B cell (primary cell): ENCODE measurements at regions not wholly inside any gene's neighbourhood (a gene's known extent, or its start where the extent isn't known, plus 50 kb on each side); places are given as distances from the start of the nearest gene placed in this dataset.

Source experiments
- ATAC-seq: fragments of 200-7000 bp; cut with Tn5 transposase; one replicate; pipeline ENCODE4 v1.10.0; 2021; ENCODE audit warnings: low read depth, mild to moderate bottlenecking, moderate number of reproducible peaks, moderate library complexity
- CTCF ChIA-PET: fragments of 350-600 bp; sonication (Branson Sonifier 250); formaldehyde crosslinking; loops from one replicate; lab custom pipeline; 2021; ENCODE audit warnings: antibody characterized with exemption, inconsistent platforms; lab: Charles Lee
- POLR2A ChIA-PET: fragments of 350-600 bp; sonication (Branson Sonifier 250); formaldehyde crosslinking; loops from one replicate; lab custom pipeline; 2021; ENCODE audit warnings: antibody characterized with exemption; lab: Charles Lee
- DNase-seq: peaks from one replicate; pipeline ENCODE4 v3.0.0; 2013
- H2AFZ ChIP-seq: 2 replicates; pipeline ENCODE4 v1.6.1; 2012; ENCODE audit warnings: mild to moderate bottlenecking, low read depth, low read length; ENCODE audit not compliant: insufficient read depth, poor library complexity, severe bottlenecking
- H3K27ac ChIP-seq, 2 donors: 1 replicate in 1 of 2; 2 replicates in 1 of 2; pipeline ENCODE4 v1.5.1; 2012 to 2013; ENCODE audit warnings: low read length in 2 of 2, mild to moderate bottlenecking in 2 of 2, moderate library complexity in 1 of 2
- H3K27me3 ChIP-seq, 4 experiments: fragments of 200-600 bp in 1 of 4; sonication (generic) in 1 of 4; replicated peaks in 1 of 4; 1 replicate in 2 of 4; 2 replicates in 2 of 4; pipeline versions ENCODE4 v1.6.1 to v1.7.0; 2013 to 2016; ENCODE audit warnings: low read length in 3 of 4, mild to moderate bottlenecking in 2 of 4, mixed read lengths in 1 of 4, moderate library complexity in 1 of 4; ENCODE audit not compliant: insufficient read depth in 4 of 4, control insufficient read depth in 3 of 4; ENCODE audit errors: control extremely low read depth in 1 of 4
- H3K36me3 ChIP-seq, 2 experiments: replicated peaks in 1 of 2; 1 replicate in 1 of 2; 2 replicates in 1 of 2; pipeline versions ENCODE4 v1.6.1 to v1.7.1; 2013; ENCODE audit warnings: low read length in 1 of 2; ENCODE audit not compliant: insufficient read depth in 2 of 2, control insufficient read depth in 1 of 2; ENCODE audit errors: control extremely low read depth in 1 of 2, extremely low read depth in 1 of 2
- H3K4me1 ChIP-seq, 2 donors: fragments of 200-600 bp in 1 of 2; sonication (generic) in 1 of 2; 1 replicate in 1 of 2; 2 replicates in 1 of 2; pipeline versions ENCODE4 v1.5.1 to v1.6.1; 2013 to 2017; ENCODE audit warnings: low read length in 2 of 2; ENCODE audit not compliant: control insufficient read depth in 2 of 2, insufficient read depth in 2 of 2
- H3K4me2 ChIP-seq: replicated peaks from 2 replicates; pipeline ENCODE3; 2012; ENCODE audit warnings: mild to moderate bottlenecking, low read depth, low read length; ENCODE audit not compliant: poor library complexity, severe bottlenecking
- H3K4me3 ChIP-seq, 5 experiments: fragments of 200-600 bp in 1 of 5; sonication (generic) in 1 of 5; 1 replicate in 3 of 5; 2 replicates in 2 of 5; pipeline versions ENCODE4 v1.5.1 to v1.7.0; 2011 to 2016; ENCODE audit warnings: low read length in 4 of 5, mild to moderate bottlenecking in 4 of 5, low read depth in 2 of 5, control low read depth in 1 of 5, moderate library complexity in 1 of 5; ENCODE audit not compliant: insufficient read depth in 1 of 5; ENCODE audit errors: control extremely low read depth in 1 of 5, extremely low read depth in 1 of 5
- H3K79me2 ChIP-seq: fragments of 200-600 bp; sonication (generic); one replicate; pipeline ENCODE4 v1.6.0; 2016; ENCODE audit warnings: low read length; ENCODE audit not compliant: control insufficient read depth, insufficient read depth
- H3K9ac ChIP-seq: fragments of 200-600 bp; sonication (generic); 2 replicates; pipeline ENCODE4 v1.6.1; 2017; ENCODE audit warnings: mild to moderate bottlenecking, low read length, moderate library complexity
- H3K9me3 ChIP-seq, 3 donors: one replicate each; pipeline versions ENCODE4 v1.6.1 to v1.7.1; 2013; ENCODE audit warnings: low read length in 2 of 3; ENCODE audit not compliant: control insufficient read depth in 2 of 3, insufficient read depth in 1 of 3; ENCODE audit errors: control extremely low read depth in 1 of 3
- H4K20me1 ChIP-seq: 2 replicates; pipeline ENCODE4 v1.6.0; 2012; ENCODE audit warnings: mild to moderate bottlenecking, low read length; ENCODE audit not compliant: insufficient read depth, control insufficient read depth, poor library complexity, severe bottlenecking
- H3K27ac Mint-ChIP-seq: one replicate; pipeline ENCODE4 v1.8.0; 2021; ENCODE audit warnings: mixed read lengths
- H3K27me3 Mint-ChIP-seq: one replicate; pipeline ENCODE4 v1.8.0; 2021; ENCODE audit warnings: mixed read lengths
- H3K4me1 Mint-ChIP-seq: one replicate; pipeline ENCODE4 v1.8.0; 2021; ENCODE audit warnings: mixed read lengths
- H3K4me3 Mint-ChIP-seq: one replicate; pipeline ENCODE4 v1.8.0; 2021; ENCODE audit warnings: mixed read lengths
- H3K9me3 Mint-ChIP-seq: one replicate; pipeline ENCODE4 v1.8.0; 2022; ENCODE audit warnings: mixed read lengths; ENCODE audit not compliant: insufficient read depth
- EZH2 ChIP-seq: IDR thresholded peaks from 2 replicates; pipeline ENCODE4 v1.6.1; 2012; ENCODE audit warnings: borderline replicate concordance, low read depth, mild to moderate bottlenecking, moderate library complexity, low read length; ENCODE audit not compliant: insufficient read depth, poor library complexity, severe bottlenecking
- WGBS: methylation state at CpG from one replicate; pipeline ENCODE4 v1.1.5; 2013; ENCODE audit warnings: missing lambda C conversion rate; ENCODE audit not compliant: insufficient coverage; 5-methylcytosine and 5-hydroxymethylcytosine counted together
- intact Hi-C: fragments of 100-400 bp; cut with micrococcal nuclease; formaldehyde crosslinking; loops from one replicate; pipeline ENCODE4 v1.10.0; 2022
- TF ChIP-seq, protein P1 (sequence below): fragments of 200-600 bp; IDR thresholded peaks from one replicate; pipeline ENCODE4 v1.8.0; 2022; ENCODE audit warnings: antibody characterized with exemption, mild to moderate bottlenecking

DNA sequence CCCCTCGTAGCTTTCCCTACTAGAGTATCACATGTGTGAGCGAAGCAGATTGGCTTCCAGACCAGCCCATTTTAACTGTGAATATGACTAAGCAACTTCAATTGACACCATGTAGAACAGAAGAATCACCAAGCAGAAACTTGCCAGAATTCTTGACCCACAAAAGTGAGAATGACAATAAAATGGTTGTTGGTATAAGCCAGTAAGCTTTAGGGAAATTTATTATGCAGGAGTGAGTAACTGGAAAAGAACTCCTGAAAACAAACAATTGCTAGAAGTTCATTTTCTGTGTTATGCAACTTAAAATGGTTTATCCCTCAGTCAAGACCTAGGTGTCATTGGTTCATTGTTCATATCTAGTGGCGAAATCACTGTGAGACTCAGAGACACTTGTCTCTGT is 303.1 kb downstream of the DMRT2 start:
- Mint-ChIP-seq H3K27me3 (no peaks in the 10 kb centered on the region), H3K4me3 (no peak overlapping the region), H3K4me1 (no peaks in the 10 kb centered on the region), H3K9me3 (no peaks in the 10 kb centered on the region), H3K27ac (no peak overlapping the region)
- no peak overlapping the region for H3K4me3 ChIP-seq
- DNase-seq (no peak), ATAC-seq (no peak)
- no peak overlapping the region for H3K27ac ChIP-seq
- H2AFZ ChIP-seq: no peak overlapping the region
- H3K36me3 ChIP-seq: no peaks in the 10 kb centered on the region
- TF ChIP-seq, protein P1, sequence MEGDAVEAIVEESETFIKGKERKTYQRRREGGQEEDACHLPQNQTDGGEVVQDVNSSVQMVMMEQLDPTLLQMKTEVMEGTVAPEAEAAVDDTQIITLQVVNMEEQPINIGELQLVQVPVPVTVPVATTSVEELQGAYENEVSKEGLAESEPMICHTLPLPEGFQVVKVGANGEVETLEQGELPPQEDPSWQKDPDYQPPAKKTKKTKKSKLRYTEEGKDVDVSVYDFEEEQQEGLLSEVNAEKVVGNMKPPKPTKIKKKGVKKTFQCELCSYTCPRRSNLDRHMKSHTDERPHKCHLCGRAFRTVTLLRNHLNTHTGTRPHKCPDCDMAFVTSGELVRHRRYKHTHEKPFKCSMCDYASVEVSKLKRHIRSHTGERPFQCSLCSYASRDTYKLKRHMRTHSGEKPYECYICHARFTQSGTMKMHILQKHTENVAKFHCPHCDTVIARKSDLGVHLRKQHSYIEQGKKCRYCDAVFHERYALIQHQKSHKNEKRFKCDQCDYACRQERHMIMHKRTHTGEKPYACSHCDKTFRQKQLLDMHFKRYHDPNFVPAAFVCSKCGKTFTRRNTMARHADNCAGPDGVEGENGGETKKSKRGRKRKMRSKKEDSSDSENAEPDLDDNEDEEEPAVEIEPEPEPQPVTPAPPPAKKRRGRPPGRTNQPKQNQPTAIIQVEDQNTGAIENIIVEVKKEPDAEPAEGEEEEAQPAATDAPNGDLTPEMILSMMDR: no peak
- TF ChIP-seq EZH2: no peak
- no peak overlapping the region for H3K9ac ChIP-seq
- no peaks in the 10 kb centered on the region for H3K4me1 ChIP-seq
- H3K9me3 ChIP-seq: peaks cover 0 to 9% (median 0%) of the 10 kb centered on the region in 3 donors
- intact Hi-C loops: no loop called here
- H4K20me1 ChIP-seq: no peaks in the 10 kb centered on the region
- no peaks in the 10 kb centered on the region for H3K79me2 ChIP-seq
- H3K4me2 ChIP-seq: no peak overlapping the region
- POLR2A ChIA-PET: no interaction called here
- WGBS: 75% methylated on average over 1 of the region's 3 CpGs
- no peaks in the 10 kb centered on the region for H3K27me3 ChIP-seq
- CTCF ChIA-PET: no interaction called here

GRCh38 chr9:1354086-1354485 is 303.9 kb downstream of the DMRT2 start:
- Histone ChIP-seq H3K27me3 (no peaks in the 10 kb centered on the region), H3K9ac (no peak overlapping the region), H3K79me2 (no peaks in the 10 kb centered on the region), H3K36me3 (no peaks in the 10 kb centered on the region), H3K27ac (no peak overlapping the region), H2AFZ (no peak overlapping the region), H3K4me1 (no peaks in the 10 kb centered on the region), H3K4me3 (no peak overlapping the region), H3K4me2 (no peak overlapping the region), H4K20me1 (no peaks in the 10 kb centered on the region), H3K9me3 (peaks cover 0 to 9% (median 0%) of the 10 kb centered on the region in 3 donors)
- intact Hi-C loops: no loop called here
- Mint-ChIP-seq H3K4me1 (no peaks in the 10 kb centered on the region), H3K9me3 (no peaks in the 10 kb centered on the region), H3K4me3 (no peak overlapping the region), H3K27me3 (no peaks in the 10 kb centered on the region), H3K27ac (no peak overlapping the region)
- DNase-seq: no peak
- no peak for ATAC-seq
- POLR2A ChIA-PET: no interaction called here
- TF ChIP-seq, protein P1: no peak
- no peak for TF ChIP-seq EZH2
- CTCF ChIA-PET: no interaction called here
- WGBS: 84% methylated on average over 4 of the region's 5 CpGs
